Liver (tissue), 8 donors: ENCODE measurements at regions not wholly inside any gene's neighbourhood (a gene's known extent, or its start where the extent isn't known, plus 50 kb on each side); places are given as distances from the start of the nearest gene placed in this dataset.

ENCODE experiments used
- DNase-seq: peaks from one replicate; pipeline ENCODE4 v3.0.0-alpha.2; 2017; ENCODE audit warnings: low spot score
- H3K27ac ChIP-seq, 2 donors: one replicate each; pipeline ENCODE4 v1.7.0; 2013; ENCODE audit warnings: inconsistent platforms in 2 of 2, low read length in 2 of 2, control low read depth in 1 of 2, low read depth in 1 of 2, mild to moderate bottlenecking in 1 of 2
- H3K27me3 ChIP-seq, 4 donors: one replicate each; pipeline versions ENCODE4 v1.6.1 to v1.7.0; 2013; ENCODE audit warnings: low read length in 3 of 4, inconsistent platforms in 1 of 4, mild to moderate bottlenecking in 1 of 4, moderate library complexity in 1 of 4; ENCODE audit not compliant: control insufficient read depth in 4 of 4, insufficient read depth in 4 of 4
- H3K36me3 ChIP-seq, 4 donors: one replicate each; pipeline versions ENCODE4 v1.6.1 to v1.7.0; 2013; ENCODE audit warnings: low read length in 3 of 4, mild to moderate bottlenecking in 3 of 4, low read depth in 1 of 4, moderate library complexity in 1 of 4; ENCODE audit not compliant: control insufficient read depth in 4 of 4, insufficient read depth in 3 of 4
- H3K4me1 ChIP-seq, 4 donors: one replicate each; pipeline versions ENCODE4 v1.6.1 to v1.7.0; 2013; ENCODE audit warnings: low read length in 3 of 4, mild to moderate bottlenecking in 3 of 4, moderate library complexity in 1 of 4; ENCODE audit not compliant: control insufficient read depth in 4 of 4, insufficient read depth in 4 of 4
- H3K4me3 ChIP-seq, 3 donors: one replicate each; pipeline versions ENCODE4 v1.6.1 to v1.7.0; 2013; ENCODE audit warnings: low read length in 3 of 3, control low read depth in 1 of 3, low read depth in 1 of 3, mild to moderate bottlenecking in 1 of 3
- H3K9ac ChIP-seq, 2 donors: one replicate each; pipeline ENCODE4 v1.7.0; 2013; ENCODE audit warnings: low read length in 2 of 2, mild to moderate bottlenecking in 2 of 2, moderate library complexity in 2 of 2, control low read depth in 1 of 2, low read depth in 1 of 2
- H3K9me3 ChIP-seq, 4 donors: one replicate each; pipeline versions ENCODE4 v1.6.1 to v1.7.0; 2013; ENCODE audit warnings: low read length in 3 of 4; ENCODE audit not compliant: control insufficient read depth in 4 of 4
- ATF3 ChIP-seq: IDR thresholded peaks from 2 replicates; pipeline ENCODE4 v1.6.1; 2016; ENCODE audit warnings: antibody characterized with exemption
- EGR1 ChIP-seq, 2 donors: IDR thresholded peaks; 2 replicates each; pipeline ENCODE4 v1.6.1; 2016 to 2018; ENCODE audit warnings: antibody characterized with exemption in 2 of 2, low read depth in 2 of 2
- FOXA2 ChIP-seq: IDR thresholded peaks from 2 replicates; pipeline ENCODE4 v1.6.1; 2016; ENCODE audit warnings: antibody characterized with exemption
- GABPA ChIP-seq, 2 donors: IDR thresholded peaks in 1 of 2; conservative IDR thresholded peaks in 1 of 2; 2 replicates each; pipeline ENCODE4 v1.6.1; 2016; ENCODE audit warnings: antibody characterized with exemption in 2 of 2, mild to moderate bottlenecking in 1 of 2, moderate library complexity in 1 of 2
- HNF4G ChIP-seq: IDR thresholded peaks from 2 replicates; pipeline ENCODE4 v1.6.1; 2016; ENCODE audit warnings: antibody characterized with exemption
- JUND ChIP-seq, 2 donors: IDR thresholded peaks; 2 replicates each; pipeline ENCODE4 v1.6.1; 2016; ENCODE audit warnings: antibody characterized with exemption in 2 of 2
- MAX ChIP-seq: IDR thresholded peaks from 2 replicates; pipeline ENCODE4 v1.6.1; 2016; ENCODE audit warnings: antibody characterized with exemption
- NR2F2 ChIP-seq: IDR thresholded peaks from 2 replicates; pipeline ENCODE4 v1.6.1; 2016; ENCODE audit warnings: antibody characterized with exemption
- RXRA ChIP-seq, 2 donors: IDR thresholded peaks; 2 replicates each; pipeline ENCODE4 v1.6.1; 2017 to 2018; ENCODE audit warnings: antibody characterized with exemption in 2 of 2, mild to moderate bottlenecking in 1 of 2
- SP1 ChIP-seq: IDR thresholded peaks from 2 replicates; pipeline ENCODE4 v1.6.1; 2018; ENCODE audit warnings: antibody characterized with exemption, mild to moderate bottlenecking
- TAF1 ChIP-seq: conservative IDR thresholded peaks from 2 replicates; pipeline ENCODE4 v1.6.1; 2016; ENCODE audit warnings: antibody characterized with exemption, mild to moderate bottlenecking
- YY1 ChIP-seq: IDR thresholded peaks from 2 replicates; pipeline ENCODE4 v1.6.1; 2016; ENCODE audit warnings: antibody characterized with exemption, mild to moderate bottlenecking
- WGBS: extraction: QIAGEN DNeasy Blood & Tissue Kit; methylation state at CpG from one replicate; pipeline ENCODE4 v1.1.7; 2013; 5-methylcytosine and 5-hydroxymethylcytosine counted together
- TF ChIP-seq, protein P1 (sequence below): fragments of 150-350 bp; IDR thresholded peaks from 2 replicates; pipeline ENCODE4 v1.5.1; 2017; ENCODE audit warnings: improper control_type of control experiment, low read depth, low read length; ENCODE audit not compliant: missing input control
- TF ChIP-seq, protein P2 (sequence below): IDR thresholded peaks from 2 replicates; pipeline ENCODE4 v1.6.1; 2016; ENCODE audit warnings: antibody characterized with exemption
- donor health status: healthy.
- donor health status: healthy.
- donor health status: healthy.
- donor health status: healthy.
- donor health status: healthy.

DNA sequence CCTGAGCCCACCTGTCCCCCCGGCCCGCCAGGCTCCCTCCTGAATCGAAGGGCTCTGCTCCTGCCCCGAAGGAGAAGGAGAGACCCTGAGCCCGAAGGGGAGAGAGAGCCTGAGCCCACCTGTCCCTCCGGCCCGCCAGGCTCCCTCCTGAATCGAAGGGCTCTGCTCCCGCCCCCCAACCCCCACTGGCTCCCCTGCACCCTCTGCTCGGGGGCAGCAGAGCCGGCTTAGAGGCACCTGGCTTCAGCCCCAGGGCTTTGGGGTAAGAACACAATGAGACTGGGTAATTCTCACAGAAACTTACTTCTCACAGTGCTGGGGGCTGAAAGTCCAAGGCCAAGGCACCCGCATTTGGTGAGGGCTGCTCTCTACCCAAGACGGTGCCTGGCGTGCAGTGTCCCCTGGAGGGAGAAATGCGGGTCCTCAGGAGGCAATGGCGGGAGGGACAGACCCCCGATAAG is 53.1 kb upstream of the FBRSL1 start:
- no peak overlapping the region for H3K27ac ChIP-seq

GRCh38 chr12:132435486-132436187 is 54.3 kb upstream of the FBRSL1 start:
- H3K9ac ChIP-seq, result no peak overlapping the region
- TF ChIP-seq NR2F2, result no peak
- no peak for TF ChIP-seq TAF1
- no peak for TF ChIP-seq ATF3
- no peak for TF ChIP-seq MAX
- TF ChIP-seq YY1, result no peak
- TF ChIP-seq HNF4G, result no peak
- no peak for TF ChIP-seq JUND (IDR thresholded peaks at IDR 0.05)
- no peak for TF ChIP-seq GABPA (IDR thresholded peaks at IDR 0.05 in 1 of 2, conservative IDR thresholded peaks at IDR 0.05 in 1 of 2)
- TF ChIP-seq FOXA2, result no peak
- TF ChIP-seq, protein P1, sequence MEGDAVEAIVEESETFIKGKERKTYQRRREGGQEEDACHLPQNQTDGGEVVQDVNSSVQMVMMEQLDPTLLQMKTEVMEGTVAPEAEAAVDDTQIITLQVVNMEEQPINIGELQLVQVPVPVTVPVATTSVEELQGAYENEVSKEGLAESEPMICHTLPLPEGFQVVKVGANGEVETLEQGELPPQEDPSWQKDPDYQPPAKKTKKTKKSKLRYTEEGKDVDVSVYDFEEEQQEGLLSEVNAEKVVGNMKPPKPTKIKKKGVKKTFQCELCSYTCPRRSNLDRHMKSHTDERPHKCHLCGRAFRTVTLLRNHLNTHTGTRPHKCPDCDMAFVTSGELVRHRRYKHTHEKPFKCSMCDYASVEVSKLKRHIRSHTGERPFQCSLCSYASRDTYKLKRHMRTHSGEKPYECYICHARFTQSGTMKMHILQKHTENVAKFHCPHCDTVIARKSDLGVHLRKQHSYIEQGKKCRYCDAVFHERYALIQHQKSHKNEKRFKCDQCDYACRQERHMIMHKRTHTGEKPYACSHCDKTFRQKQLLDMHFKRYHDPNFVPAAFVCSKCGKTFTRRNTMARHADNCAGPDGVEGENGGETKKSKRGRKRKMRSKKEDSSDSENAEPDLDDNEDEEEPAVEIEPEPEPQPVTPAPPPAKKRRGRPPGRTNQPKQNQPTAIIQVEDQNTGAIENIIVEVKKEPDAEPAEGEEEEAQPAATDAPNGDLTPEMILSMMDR, result no peak
- no peak for TF ChIP-seq SP1
- TF ChIP-seq RXRA (IDR thresholded peaks at IDR 0.05), result no peak
- H3K27me3 ChIP-seq, result peaks cover 0 to 5% (median 0%) of the 10 kb centered on the region in 4 donors
- H3K4me3 ChIP-seq, result no peak overlapping the region
- 89% methylated on average over 39 of the region's 39 CpGs for WGBS
- H3K4me1 ChIP-seq, result peaks cover 0 to 2% (median 0%) of the 10 kb centered on the region in 4 donors
- no peaks in the 10 kb centered on the region for H3K9me3 ChIP-seq
- DNase-seq, result no peak
- no peaks in the 10 kb centered on the region for H3K36me3 ChIP-seq
- H3K27ac ChIP-seq, result no peak overlapping the region

More for the DNA sequence above, 53.1 kb upstream of the FBRSL1 start:
- TF ChIP-seq NR2F2 (no peak), EGR1 (IDR thresholded peaks at IDR 0.05; ENCODE audit: low read depth in 2 of 2) (no peak), JUND (IDR thresholded peaks at IDR 0.05) (no peak), MAX (no peak), HNF4G (no peak), FOXA2 (no peak), GABPA (IDR thresholded peaks at IDR 0.05 in 1 of 2, conservative IDR thresholded peaks at IDR 0.05 in 1 of 2) (no peak), TAF1 (no peak)
- TF ChIP-seq, protein P2, sequence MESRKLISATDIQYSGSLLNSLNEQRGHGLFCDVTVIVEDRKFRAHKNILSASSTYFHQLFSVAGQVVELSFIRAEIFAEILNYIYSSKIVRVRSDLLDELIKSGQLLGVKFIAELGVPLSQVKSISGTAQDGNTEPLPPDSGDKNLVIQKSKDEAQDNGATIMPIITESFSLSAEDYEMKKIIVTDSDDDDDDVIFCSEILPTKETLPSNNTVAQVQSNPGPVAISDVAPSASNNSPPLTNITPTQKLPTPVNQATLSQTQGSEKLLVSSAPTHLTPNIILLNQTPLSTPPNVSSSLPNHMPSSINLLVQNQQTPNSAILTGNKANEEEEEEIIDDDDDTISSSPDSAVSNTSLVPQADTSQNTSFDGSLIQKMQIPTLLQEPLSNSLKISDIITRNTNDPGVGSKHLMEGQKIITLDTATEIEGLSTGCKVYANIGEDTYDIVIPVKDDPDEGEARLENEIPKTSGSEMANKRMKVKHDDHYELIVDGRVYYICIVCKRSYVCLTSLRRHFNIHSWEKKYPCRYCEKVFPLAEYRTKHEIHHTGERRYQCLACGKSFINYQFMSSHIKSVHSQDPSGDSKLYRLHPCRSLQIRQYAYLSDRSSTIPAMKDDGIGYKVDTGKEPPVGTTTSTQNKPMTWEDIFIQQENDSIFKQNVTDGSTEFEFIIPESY, result no peak
- TF ChIP-seq, protein P1, result no peak
- no peak for DNase-seq
- no peak overlapping the region for H3K4me3 ChIP-seq
- H3K4me1 ChIP-seq, result no peaks in the 10 kb centered on the region
- peaks cover 0 to 5% (median 1%) of the 10 kb centered on the region in 4 donors for H3K27me3 ChIP-seq
- no peak overlapping the region for H3K9ac ChIP-seq
- no peaks in the 10 kb centered on the region for H3K9me3 ChIP-seq
- no peaks in the 10 kb centered on the region for H3K36me3 ChIP-seq
- 54% methylated on average over 17 of the region's 17 CpGs for WGBS
